ENCODE measurements at regions not wholly inside any gene's neighbourhood (a gene's known extent, or its start where the extent isn't known, plus 50 kb on each side); places are given as distances from the start of the nearest gene placed in this dataset.
"Not testable (repeated sequence)": the region's sequence is repeated elsewhere in the genome, so short reads cannot be mapped to it uniquely, and the experiment has no call there.

GRCh38 chr7:56697058-56697457 is 435.2 kb downstream of the ZNF479 start:
- not testable (repeated sequence) for DNase-seq (ENCODE audit: low spot score)

GRCh38 chr7:56686276-56686859 is 445.9 kb downstream of the ZNF479 start:
- no peak for DNase-seq (ENCODE audit: low spot score)

- DNase-seq (ENCODE audit: low spot score), result no peak
These were observed 493.0 kb downstream of the ZNF479 start for GRCh38 chr7:56639173-56639746.

- no peak for DNase-seq (ENCODE audit: low spot score)
These were observed 493.7 kb upstream of the NUPR2 start for GRCh38 chr7:56609852-56610355.

- no peak for DNase-seq (ENCODE audit: low spot score)
These were observed 488.9 kb upstream of the NUPR2 start for GRCh38 chr7:56605146-56605545.

GRCh38 chr7:56578612-56579011 is 462.4 kb upstream of the NUPR2 start:
- no peak for DNase-seq (ENCODE audit: low spot score)

GRCh38 chr7:56570968-56571367 is 454.8 kb upstream of the NUPR2 start:
- DNase-seq (ENCODE audit: low spot score), result no peak

GRCh38 chr7:56538541-56539429 is 422.6 kb upstream of the NUPR2 start:
- no peak for DNase-seq (ENCODE audit: low spot score)

- DNase-seq (ENCODE audit: low spot score), result no peak
These were observed 421.7 kb upstream of the NUPR2 start for GRCh38 chr7:56537952-56538351.

GRCh38 chr7:56537477-56537876 is 421.3 kb upstream of the NUPR2 start:
- no peak for DNase-seq (ENCODE audit: low spot score)

- DNase-seq (ENCODE audit: low spot score), result no peak
These were observed 378.9 kb upstream of the NUPR2 start for GRCh38 chr7:56495165-56495564.

- DNase-seq (ENCODE audit: low spot score), result no peak
These were observed 377.7 kb upstream of the NUPR2 start for GRCh38 chr7:56493704-56494450.

- no peak for DNase-seq (ENCODE audit: low spot score)
These were observed 377.0 kb upstream of the NUPR2 start for GRCh38 chr7:56493196-56493595.

GRCh38 chr7:56491636-56492425 is 375.6 kb upstream of the NUPR2 start:
- DNase-seq (ENCODE audit: low spot score), result no peak

GRCh38 chr7:56483861-56484550 is 367.8 kb upstream of the NUPR2 start:
- DNase-seq (ENCODE audit: low spot score), result no peak

- no peak for DNase-seq (ENCODE audit: low spot score)
These were observed 366.9 kb upstream of the NUPR2 start for GRCh38 chr7:56483153-56483552.

GRCh38 chr7:56479748-56480147 is 363.5 kb upstream of the NUPR2 start:
- no peak for DNase-seq (ENCODE audit: low spot score)

- no peak for DNase-seq (ENCODE audit: low spot score)
These were observed 362.9 kb upstream of the NUPR2 start for GRCh38 chr7:56479136-56479535.

GRCh38 chr7:56474271-56474670 is 358.1 kb upstream of the NUPR2 start:
- DNase-seq (ENCODE audit: low spot score), result no peak

GRCh38 chr7:56471811-56472210 is 355.6 kb upstream of the NUPR2 start:
- DNase-seq (ENCODE audit: low spot score), result no peak

Measured in AG20443 (cell line).